HUDEP-2 (cell line): ENCODE measurements at regions not wholly inside any gene's neighbourhood (a gene's known extent, or its start where the extent isn't known, plus 50 kb on each side); places are given as distances from the start of the nearest gene placed in this dataset.

Experiments
- DNase-seq, 76 experiments: peaks; one replicate each; lab custom pipeline; 2025; ENCODE audit not compliant: unreplicated experiment in 76 of 76; lab: John Stamatoyannopoulos, UW

DNA sequence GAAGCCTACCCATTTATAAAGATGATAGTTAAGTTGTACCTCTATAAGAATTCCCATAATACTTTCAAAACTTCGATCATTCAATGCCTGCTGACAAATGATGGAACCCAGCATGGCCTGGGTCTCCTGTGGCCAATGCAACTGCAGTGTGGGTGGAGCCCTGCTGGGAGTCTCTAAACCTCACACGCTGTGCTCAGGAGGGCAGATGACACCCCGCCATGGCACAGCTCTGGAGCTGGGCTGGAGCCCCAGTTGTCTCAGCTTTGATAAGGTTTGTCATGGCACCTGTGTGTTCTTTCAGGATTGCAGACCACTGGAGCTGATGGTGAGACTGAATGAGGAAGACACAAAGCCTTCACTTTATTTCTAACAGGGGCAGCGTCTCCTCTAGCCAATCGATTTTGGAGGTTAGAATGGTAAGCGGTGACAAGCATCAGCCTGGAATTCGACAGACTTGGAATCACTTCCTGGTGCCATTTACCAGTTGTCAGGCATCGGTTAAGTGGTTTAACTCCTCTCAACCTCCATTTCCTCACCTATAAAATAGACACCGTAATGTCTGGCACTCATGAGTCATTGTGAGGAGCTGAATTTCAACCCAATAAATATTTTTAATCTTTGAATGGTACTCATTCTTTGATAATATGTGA lies 383.6 kb upstream of the SALL3 start:
- no peak for DNase-seq

GRCh38 chr18:78596794-78597345 lies 382.7 kb upstream of the SALL3 start:
- DNase-seq = no peak

DNA sequence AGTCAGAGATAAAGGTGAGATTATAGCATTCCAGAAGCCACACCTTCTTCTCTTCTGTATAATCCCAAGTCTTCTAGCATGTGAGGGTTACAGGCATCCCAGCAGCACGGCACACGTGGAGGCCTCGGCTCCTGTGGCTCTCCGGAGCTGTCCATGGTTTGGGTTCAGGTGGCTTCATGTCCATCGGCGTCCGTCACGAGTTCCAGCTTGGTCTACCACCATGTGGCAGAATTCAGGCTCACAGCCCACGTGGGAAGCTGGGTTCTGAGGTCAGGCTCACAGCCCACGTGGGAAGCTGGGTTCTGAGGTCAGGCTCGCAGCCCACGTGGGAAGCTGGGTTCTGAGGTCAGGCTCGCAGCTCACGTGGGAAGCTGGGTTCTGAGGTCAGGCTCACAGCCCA lies 378.3 kb upstream of the SALL3 start:
- no peak for DNase-seq

DNA sequence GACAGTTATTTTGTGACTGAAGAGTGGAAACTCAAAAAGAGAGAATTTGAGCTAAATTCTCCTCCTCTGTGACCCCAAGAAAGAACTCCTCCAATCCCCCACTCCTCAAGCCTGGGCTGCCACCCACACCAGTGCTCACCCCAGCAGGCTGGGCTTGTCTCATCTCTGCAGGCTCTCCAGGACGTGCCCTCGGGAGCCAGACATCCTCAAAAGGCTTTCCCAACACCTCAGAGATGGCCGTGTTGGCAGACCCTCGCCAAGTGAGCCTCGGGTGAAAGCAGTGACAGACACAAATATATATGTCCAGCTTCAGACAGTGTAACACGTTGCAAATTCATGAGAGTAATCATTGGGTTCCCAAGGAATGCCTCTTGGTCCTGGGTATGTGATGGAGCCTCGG lies 377.7 kb upstream of the SALL3 start:
- DNase-seq = no peak

DNA sequence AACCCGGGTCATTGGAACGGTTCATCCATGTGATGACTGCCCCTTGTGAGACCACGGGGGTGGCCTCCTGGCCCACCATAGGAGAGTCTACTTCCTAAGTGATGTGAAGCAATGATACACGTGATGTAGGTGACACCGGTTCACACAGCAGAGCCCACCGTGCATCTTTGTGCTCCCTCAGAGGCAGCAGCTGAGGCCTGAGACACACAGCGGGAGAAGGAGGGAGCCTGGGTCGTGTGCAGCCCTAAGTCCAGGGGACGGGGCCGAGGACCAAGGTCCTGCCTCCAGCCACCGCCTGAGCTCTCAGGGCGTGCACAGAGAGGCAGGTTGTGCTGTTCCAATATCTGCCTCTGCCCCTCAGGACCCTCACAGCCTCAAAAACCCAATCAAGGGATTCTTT lies 377.2 kb upstream of the SALL3 start:
- DNase-seq = no peak

DNA sequence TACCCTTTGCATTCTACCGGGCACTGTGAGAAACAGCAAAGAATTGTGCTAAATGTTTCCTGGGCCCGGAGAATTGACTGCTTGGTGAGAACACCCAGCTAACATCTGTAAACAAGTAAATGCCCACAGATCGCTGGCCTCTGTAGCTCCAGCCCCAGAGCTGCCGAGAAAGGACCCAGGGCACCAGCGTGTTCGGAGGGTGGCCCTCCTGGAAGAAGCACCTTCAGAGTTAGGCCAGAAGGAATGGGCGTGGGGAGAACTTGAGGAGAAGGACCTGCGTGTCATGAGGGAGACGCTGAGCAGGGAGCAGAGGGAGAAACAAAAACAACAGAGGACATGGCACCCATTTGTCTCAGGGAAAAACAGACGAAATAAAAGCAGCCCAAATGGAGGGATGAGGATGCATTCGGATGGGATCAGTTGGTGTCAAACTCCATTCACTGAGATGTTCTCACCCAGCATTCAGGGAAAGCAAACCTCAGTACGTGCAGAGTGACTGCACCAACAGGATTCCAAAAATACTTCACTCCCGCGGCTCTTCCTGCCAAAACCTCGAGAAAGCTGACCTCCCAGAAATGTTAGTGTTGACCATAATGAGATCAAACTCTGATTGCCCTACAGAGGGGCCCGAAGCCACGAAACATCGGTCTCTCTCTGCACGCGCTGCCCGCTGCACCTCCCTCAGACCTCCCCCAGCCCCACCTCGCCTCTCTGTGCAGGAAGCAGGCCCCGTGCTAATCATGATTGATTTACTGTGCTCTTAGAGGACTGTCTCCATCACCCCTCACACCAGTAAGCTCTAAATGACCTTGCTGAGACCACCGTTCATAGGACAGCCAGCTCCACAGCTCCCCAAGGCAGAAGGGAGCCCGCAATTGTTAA lies 376.3 kb upstream of the SALL3 start:
- DNase-seq = no peak

GRCh38 chr18:78605255-78605654 lies 374.4 kb upstream of the SALL3 start:
- DNase-seq = no peak

DNA sequence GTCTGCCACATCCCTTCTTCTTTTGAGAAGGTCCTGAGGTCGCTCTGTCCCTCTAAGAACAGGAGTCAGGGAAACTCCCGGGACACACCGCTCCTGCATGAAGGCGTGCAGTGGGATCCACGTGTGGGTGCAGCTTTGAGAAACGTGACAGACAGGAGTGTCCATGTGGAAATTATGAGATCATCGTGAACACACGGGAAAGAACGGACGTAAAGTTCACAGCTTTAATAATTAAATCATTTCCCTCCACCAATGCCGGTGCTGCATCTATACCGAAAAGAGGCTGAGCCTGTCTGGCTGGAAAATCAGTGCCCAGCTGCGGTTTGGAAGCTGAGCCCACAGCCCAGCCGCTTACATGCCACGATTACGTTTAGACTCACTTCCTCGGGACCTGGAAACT lies 372.4 kb upstream of the SALL3 start:
- DNase-seq = no peak

DNA sequence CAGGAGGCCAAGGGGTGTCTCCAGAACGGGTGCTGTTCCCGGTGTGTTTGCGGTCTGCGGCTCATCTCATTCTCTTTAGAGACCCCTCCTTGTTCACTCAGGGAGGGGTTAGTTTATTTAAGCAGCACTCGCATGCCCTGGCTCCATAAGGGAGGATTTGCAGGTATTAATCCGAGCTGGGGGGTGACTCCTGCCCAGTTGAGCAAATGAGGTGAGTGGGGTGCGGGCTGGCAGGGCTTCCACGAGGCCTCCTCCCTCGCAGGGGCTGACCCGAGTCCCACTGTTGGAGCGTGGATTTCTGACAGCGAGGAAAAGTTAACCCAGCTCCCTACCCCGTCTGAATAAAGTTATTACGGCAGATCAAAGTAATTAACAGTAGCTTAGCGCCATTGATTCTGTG lies 371.8 kb upstream of the SALL3 start:
- DNase-seq = no peak

GRCh38 chr18:78610179-78610578 lies 369.4 kb upstream of the SALL3 start:
- no peak for DNase-seq

GRCh38 chr18:78611201-78611800 lies 368.3 kb upstream of the SALL3 start:
- DNase-seq = no peak

- no peak for DNase-seq
Measured at GRCh38 chr18:78611869-78612268, 367.7 kb upstream of the SALL3 start.

- no peak for DNase-seq
Measured at GRCh38 chr18:78612318-78612717, 367.3 kb upstream of the SALL3 start.

DNA sequence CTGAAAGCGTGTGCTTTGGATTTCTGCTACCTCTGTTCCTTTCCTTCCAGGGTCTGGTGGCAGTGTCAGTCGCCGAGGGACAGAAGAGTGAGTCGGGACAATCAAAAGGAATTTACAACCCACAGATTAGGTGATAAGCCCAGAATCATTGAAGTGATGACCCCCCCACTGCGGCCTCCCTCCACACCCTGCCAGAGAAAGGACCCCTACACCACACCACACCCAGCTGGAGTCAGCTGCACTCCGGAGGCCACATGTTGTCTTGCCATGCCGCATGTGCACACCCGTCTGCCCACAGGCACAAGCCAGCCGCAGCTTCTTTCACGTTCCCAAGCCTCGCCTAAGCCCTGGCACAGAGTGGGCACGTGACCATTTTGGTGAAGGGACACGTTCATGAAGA lies 366.8 kb upstream of the SALL3 start:
- DNase-seq = no peak

DNA sequence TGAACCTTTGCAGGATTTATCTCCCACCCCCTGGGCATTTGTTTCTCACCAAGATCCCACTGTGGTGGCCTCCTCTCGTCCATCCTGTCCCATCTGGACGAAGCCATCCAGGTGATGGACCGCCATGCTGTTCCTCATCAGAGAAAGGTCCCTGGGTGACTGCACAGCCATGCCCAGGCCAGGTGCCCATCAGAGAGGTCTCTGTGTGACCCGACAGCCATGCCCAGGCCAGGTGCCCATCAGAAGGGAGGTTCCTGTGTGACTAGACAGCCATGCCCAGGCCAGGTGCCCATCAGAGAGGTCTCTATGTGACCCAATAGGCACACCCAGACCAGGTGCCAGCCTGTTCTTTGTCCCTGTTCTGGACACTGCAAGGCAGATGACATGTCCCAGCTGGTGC lies 360.9 kb upstream of the SALL3 start:
- no peak for DNase-seq

- no peak for DNase-seq
Measured at GRCh38 chr18:78619854-78620253, 359.8 kb upstream of the SALL3 start.

DNA sequence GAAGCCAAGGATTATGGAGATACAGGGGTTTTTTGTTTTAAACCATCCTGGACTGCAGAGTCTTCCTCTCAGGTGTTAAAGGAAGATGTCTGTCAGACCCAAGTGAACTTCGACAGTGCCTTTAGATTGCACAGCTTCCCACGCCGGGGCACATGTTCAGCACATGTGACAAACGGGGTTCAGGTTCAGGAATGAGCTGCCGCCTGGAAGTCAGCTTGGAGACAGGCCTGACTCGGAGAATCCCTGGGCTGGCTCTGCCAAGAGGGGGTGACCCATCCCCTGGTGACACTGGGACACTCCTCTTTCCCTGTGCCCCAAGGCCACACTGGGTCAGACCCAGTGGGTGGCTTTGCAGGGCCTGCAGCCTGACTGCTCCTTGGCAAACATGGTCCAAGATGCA lies 359.3 kb upstream of the SALL3 start:
- no peak for DNase-seq

- no peak for DNase-seq
Measured at GRCh38 chr18:78621141-78621755, 358.4 kb upstream of the SALL3 start.

- no peak for DNase-seq
Measured at GRCh38 chr18:78622251-78622906, 357.2 kb upstream of the SALL3 start.

GRCh38 chr18:78622907-78623541 lies 356.6 kb upstream of the SALL3 start:
- DNase-seq = no peak
